IMR-90 (cell line): ENCODE measurements at regions not wholly inside any gene's neighbourhood (a gene's known extent, or its start where the extent isn't known, plus 50 kb on each side); places are given as distances from the start of the nearest gene placed in this dataset.

Experiments
- ATAC-seq: fragments of 200-7000 bp; cut with Tn5 transposase; 2 replicates; pipeline ENCODE4 v1.9.1; 2020; ENCODE audit warnings: low read depth, mild to moderate bottlenecking, moderate library complexity
- BruUV-seq: library from RNA; stranded (reverse); fragments of 400-500 nt; replicated peaks from 2 replicates; lab custom pipeline; 2021; lab: Mats Ljungman, UMichigan
- CTCF ChIA-PET: fragments of 300-600 bp; formaldehyde crosslinking; extraction: SDS; loops from one replicate; lab custom pipeline; 2021; ENCODE audit warnings: antibody characterized with exemption; lab: Yijun Ruan, JAX
- POLR2A ChIA-PET: fragments of 300-600 bp; sonication (Branson Sonifier 250); formaldehyde crosslinking; loops from one replicate; lab custom pipeline; 2022; ENCODE audit warnings: antibody characterized with exemption; ENCODE audit not compliant: unreplicated experiment; lab: Charles Lee
- DNase-seq: peaks from one replicate; pipeline ENCODE4 v3.0.0; 2013
- H2AFZ ChIP-seq: replicated peaks from 2 replicates; pipeline ENCODE3; 2013; ENCODE audit warnings: low read length, mild to moderate bottlenecking; ENCODE audit not compliant: poor library complexity
- H2AK5ac ChIP-seq: 2 replicates; pipeline ENCODE4 v1.6.1; 2013; ENCODE audit warnings: low read depth, low read length, inconsistent platforms
- H2AK9ac ChIP-seq: replicated peaks from 2 replicates; pipeline ENCODE3; 2013; ENCODE audit warnings: mild to moderate bottlenecking, low read depth, low read length, moderate library complexity; ENCODE audit not compliant: poor library complexity
- H2BK120ac ChIP-seq: 2 replicates; pipeline ENCODE4 v1.6.1; 2013; ENCODE audit warnings: low read depth, low read length, inconsistent platforms
- H2BK15ac ChIP-seq: 3 replicates; pipeline ENCODE4 v1.6.1; 2013; ENCODE audit warnings: low read depth, low read length, inconsistent platforms
- H2BK20ac ChIP-seq: 2 replicates; pipeline ENCODE4 v1.6.1; 2013; ENCODE audit warnings: low read depth, mild to moderate bottlenecking, inconsistent platforms, low read length, moderate library complexity
- H2BK5ac ChIP-seq: 2 replicates; pipeline ENCODE4 v1.6.1; 2013; ENCODE audit warnings: mild to moderate bottlenecking, low read depth, low read length, inconsistent platforms; ENCODE audit not compliant: poor library complexity, severe bottlenecking
- H3K14ac ChIP-seq: replicated peaks from 2 replicates; pipeline ENCODE4 v1.6.1; 2013; ENCODE audit warnings: low read depth, low read length, inconsistent platforms
- H3K18ac ChIP-seq: 2 replicates; pipeline ENCODE4 v1.6.1; 2013; ENCODE audit warnings: low read depth, low read length, control low read depth
- H3K23ac ChIP-seq: 2 replicates; pipeline ENCODE4 v1.6.1; 2013; ENCODE audit warnings: low read depth, low read length, inconsistent platforms
- H3K27ac ChIP-seq: 2 replicates; pipeline ENCODE4 v1.5.1; 2013; ENCODE audit warnings: mild to moderate bottlenecking, control low read depth, low read length; ENCODE audit not compliant: insufficient read depth
- H3K27me3 ChIP-seq: 2 replicates; pipeline ENCODE4 v1.6.1; 2013; ENCODE audit warnings: low read length; ENCODE audit not compliant: control insufficient read depth, insufficient read depth
- H3K36me3 ChIP-seq: 2 replicates; pipeline ENCODE4 v1.6.1; 2013; ENCODE audit warnings: low read length, mixed read lengths; ENCODE audit not compliant: control insufficient read depth, insufficient read depth
- H3K4ac ChIP-seq: 2 replicates; pipeline ENCODE4 v1.6.1; 2013; ENCODE audit warnings: low read depth, low read length, inconsistent platforms
- H3K4me1 ChIP-seq: 2 replicates; pipeline ENCODE4 v1.6.1; 2013; ENCODE audit warnings: low read length, mixed read lengths; ENCODE audit not compliant: control insufficient read depth, insufficient read depth
- H3K4me2 ChIP-seq: 2 replicates; pipeline ENCODE4 v1.6.1; 2013; ENCODE audit warnings: low read depth, mild to moderate bottlenecking, control low read depth, low read length, moderate library complexity
- H3K4me3 ChIP-seq: 2 replicates; pipeline ENCODE4 v1.5.1; 2013; ENCODE audit warnings: low read depth, mild to moderate bottlenecking, control low read depth, low read length, moderate library complexity; ENCODE audit not compliant: insufficient read depth
- H3K56ac ChIP-seq: 2 replicates; pipeline ENCODE4 v1.6.1; 2013; ENCODE audit warnings: low read length, inconsistent platforms; ENCODE audit not compliant: insufficient read depth; ENCODE audit errors: extremely low read depth
- H3K79me1 ChIP-seq, 2 experiments: 2 replicates each; pipeline ENCODE4 v1.6.1; 2013; ENCODE audit warnings: low read length in 2 of 2, inconsistent platforms in 1 of 2, low read depth in 1 of 2
- H3K9ac ChIP-seq: 2 replicates; pipeline ENCODE4 v1.6.1; 2013; ENCODE audit warnings: low read depth, low read length, control low read depth
- H3K9me1 ChIP-seq: 2 replicates; pipeline ENCODE4 v1.6.1; 2013; ENCODE audit warnings: low read length, inconsistent platforms; ENCODE audit not compliant: insufficient read depth
- H3K9me3 ChIP-seq: 2 replicates; pipeline ENCODE4 v1.6.1; 2013; ENCODE audit warnings: low read length; ENCODE audit not compliant: control insufficient read depth, insufficient read depth
- H4K20me1 ChIP-seq: 2 replicates; pipeline ENCODE4 v1.6.1; 2013; ENCODE audit warnings: low read length, inconsistent platforms; ENCODE audit not compliant: insufficient read depth
- H4K5ac ChIP-seq: 2 replicates; pipeline ENCODE4 v1.6.1; 2013; ENCODE audit warnings: mild to moderate bottlenecking, low read depth, low read length, control low read depth
- H4K8ac ChIP-seq, 2 experiments: 2 replicates each; pipeline ENCODE4 v1.6.1; 2013; ENCODE audit warnings: low read depth in 2 of 2, low read length in 2 of 2, control low read depth in 1 of 2, inconsistent platforms in 1 of 2
- H4K91ac ChIP-seq: 2 replicates; pipeline ENCODE4 v1.6.1; 2013; ENCODE audit warnings: low read depth, low read length, inconsistent platforms; ENCODE audit not compliant: insufficient read depth
- FOS ChIP-seq: fragments of 150-350 bp; IDR thresholded peaks from 2 replicates; pipeline ENCODE4 v1.6.1; 2016; ENCODE audit warnings: low read depth, low read length
- MXI1 ChIP-seq: IDR thresholded peaks from 2 replicates; pipeline ENCODE4 v1.6.1; 2012; ENCODE audit warnings: low read depth, mild to moderate bottlenecking, low read length, moderate library complexity, borderline replicate concordance
- POLR2A ChIP-seq: IDR thresholded peaks from 2 replicates; pipeline ENCODE4 v1.6.1; 2012; ENCODE audit warnings: mild to moderate bottlenecking, low read depth, low read length
- RCOR1 ChIP-seq: IDR thresholded peaks from 2 replicates; pipeline ENCODE4 v1.6.1; 2012; ENCODE audit warnings: mild to moderate bottlenecking, low read length, improper control_type of control experiment; ENCODE audit not compliant: insufficient replicate concordance
- WGBS, 2 experiments: methylation state at CpG; one replicate each; pipeline versions ENCODE4 v1.1.5 to v1.1.7; 2013; ENCODE audit warnings: missing lambda C conversion rate in 2 of 2; ENCODE audit not compliant: insufficient read length in 1 of 2; ENCODE audit errors: extremely low coverage in 2 of 2; 5-methylcytosine and 5-hydroxymethylcytosine counted together
- dilution Hi-C: fragments of 300-500 bp; cut with HindIII; formaldehyde crosslinking; loops from one replicate; pipeline ENCODE4 v1.14.3; 2018; ENCODE audit warnings: low sequenced_read_pairs; ENCODE audit not compliant: unreplicated experiment
- in situ Hi-C: fragments of 300-500 bp; cut with MboI; formaldehyde crosslinking; loops from 3 replicates; pipeline ENCODE4 v1.14.3; 2019; ENCODE audit warnings: low sequenced_read_pairs, inconsistent platforms, mixed read lengths
- intact Hi-C: fragments of 100-400 bp; cut with micrococcal nuclease; formaldehyde crosslinking; loops from 2 replicates; pipeline ENCODE4 v1.10.0; 2022
- TF ChIP-seq, protein P1 (sequence below): conservative IDR thresholded peaks from 2 replicates; pipeline ENCODE4 v1.5.1; 2012; ENCODE audit warnings: mild to moderate bottlenecking, low read depth, low read length, improper control_type of control experiment

DNA sequence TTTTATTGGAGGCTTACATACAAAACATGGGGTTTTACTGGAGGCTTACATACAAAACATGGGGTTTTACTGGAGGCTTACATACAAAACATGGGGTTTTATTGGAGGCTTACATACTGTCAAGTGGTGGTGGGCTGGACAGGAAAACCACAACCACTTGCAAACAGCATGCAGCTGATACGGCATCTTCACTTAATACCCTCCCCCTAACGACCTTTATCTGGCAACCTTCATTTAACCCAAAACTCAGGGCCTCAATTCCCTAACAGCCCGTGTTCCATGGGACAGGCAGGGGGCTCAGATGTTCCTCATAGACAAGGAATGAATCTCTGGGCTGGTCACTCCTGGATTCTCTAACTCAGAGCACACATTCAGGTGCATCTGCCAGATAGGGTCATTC is 137.1 kb downstream of the CD47 start:
- Histone ChIP-seq H2BK15ac (no peak overlapping the region), H3K27me3 (peaks cover 2% of the 10 kb centered on the region), H2BK120ac (no peak overlapping the region), H3K56ac (no peak overlapping the region), H3K9me1 (no peaks in the 10 kb centered on the region), H4K20me1 (no peaks in the 10 kb centered on the region), H3K4me2 (no peak overlapping the region), H3K79me1 (no peaks in the 10 kb centered on the region), H3K14ac (no peak overlapping the region), H2AK9ac (no peak overlapping the region), H4K8ac (no peak overlapping the region), H2AFZ (no peak overlapping the region), H3K4me1 (peaks cover 5% of the 10 kb centered on the region; the same call in 1 of the 2 replicates), H3K9me3 (no peaks in the 10 kb centered on the region), H3K4me3 (no peak overlapping the region), H3K27ac (no peak overlapping the region), H3K9ac (no peak overlapping the region), H3K18ac (no peak overlapping the region), H3K4ac (no peak overlapping the region), H4K5ac (no peak overlapping the region), H4K91ac (no peak overlapping the region), H2AK5ac (no peak overlapping the region), H2BK20ac (no peak overlapping the region), H3K23ac (no peak overlapping the region), H2BK5ac (no peak overlapping the region), H3K36me3 (no peaks in the 10 kb centered on the region)
- 20% methylated on average over 1 of the region's 3 CpGs; no CpG with 5 or more reads in 1 of the 2 experiments for WGBS, 2 experiments
- ATAC-seq (no peak), DNase-seq (no peak)
- BruUV-seq: no TSS peak
- ChIA-PET POLR2A (no interaction called here), CTCF (interaction anchor here (0.6 kb wide), 1 partner anchor 37 kb away, joined by 3 read pairs; no protein-coding TSS in a partner anchor)
- dilution Hi-C loops (no loop called here), in situ Hi-C loops (no loop called here), intact Hi-C loops (no loop called here)
- TF ChIP-seq, protein P1, sequence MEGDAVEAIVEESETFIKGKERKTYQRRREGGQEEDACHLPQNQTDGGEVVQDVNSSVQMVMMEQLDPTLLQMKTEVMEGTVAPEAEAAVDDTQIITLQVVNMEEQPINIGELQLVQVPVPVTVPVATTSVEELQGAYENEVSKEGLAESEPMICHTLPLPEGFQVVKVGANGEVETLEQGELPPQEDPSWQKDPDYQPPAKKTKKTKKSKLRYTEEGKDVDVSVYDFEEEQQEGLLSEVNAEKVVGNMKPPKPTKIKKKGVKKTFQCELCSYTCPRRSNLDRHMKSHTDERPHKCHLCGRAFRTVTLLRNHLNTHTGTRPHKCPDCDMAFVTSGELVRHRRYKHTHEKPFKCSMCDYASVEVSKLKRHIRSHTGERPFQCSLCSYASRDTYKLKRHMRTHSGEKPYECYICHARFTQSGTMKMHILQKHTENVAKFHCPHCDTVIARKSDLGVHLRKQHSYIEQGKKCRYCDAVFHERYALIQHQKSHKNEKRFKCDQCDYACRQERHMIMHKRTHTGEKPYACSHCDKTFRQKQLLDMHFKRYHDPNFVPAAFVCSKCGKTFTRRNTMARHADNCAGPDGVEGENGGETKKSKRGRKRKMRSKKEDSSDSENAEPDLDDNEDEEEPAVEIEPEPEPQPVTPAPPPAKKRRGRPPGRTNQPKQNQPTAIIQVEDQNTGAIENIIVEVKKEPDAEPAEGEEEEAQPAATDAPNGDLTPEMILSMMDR: no peak
- TF ChIP-seq POLR2A (no peak), FOS (no peak), MXI1 (no peak), RCOR1 (no peak)
